H9 (cell line): ENCODE measurements at regions not wholly inside any gene's neighbourhood (a gene's known extent, or its start where the extent isn't known, plus 50 kb on each side); places are given as distances from the start of the nearest gene placed in this dataset.

Experiments
- DNase-seq: peaks from one replicate; pipeline ENCODE4 v3.0.0-alpha.2; 2017
- H2AFZ ChIP-seq: one replicate; pipeline ENCODE4 v1.6.1; 2013; ENCODE audit warnings: mild to moderate bottlenecking, low read length, control low read depth, moderate library complexity
- H2AK5ac ChIP-seq: 2 replicates; pipeline ENCODE4 v1.6.1; 2013; ENCODE audit warnings: low read length, control low read depth, mixed read lengths; ENCODE audit not compliant: insufficient read length
- H2BK120ac ChIP-seq: one replicate; pipeline ENCODE4 v1.6.1; 2013; ENCODE audit warnings: low read depth, mild to moderate bottlenecking, low read length, control low read depth, inconsistent platforms; ENCODE audit not compliant: poor library complexity, severe bottlenecking
- H2BK12ac ChIP-seq: 2 replicates; pipeline ENCODE4 v1.6.1; 2013; ENCODE audit warnings: low read length, control low read depth, mixed read lengths, low read depth; ENCODE audit not compliant: insufficient read length
- H2BK15ac ChIP-seq: 2 replicates; pipeline ENCODE4 v1.6.1; 2013; ENCODE audit warnings: low read depth, low read length, control low read depth
- H2BK20ac ChIP-seq: one replicate; pipeline ENCODE4 v1.6.1; 2013; ENCODE audit warnings: low read depth, mild to moderate bottlenecking, low read length, control low read depth, inconsistent platforms; ENCODE audit not compliant: poor library complexity, severe bottlenecking
- H2BK5ac ChIP-seq: 2 replicates; pipeline ENCODE4 v1.6.1; 2013; ENCODE audit warnings: low read length, control low read depth, mixed read lengths; ENCODE audit not compliant: insufficient read length
- H3K14ac ChIP-seq: 2 replicates; pipeline ENCODE4 v1.6.1; 2013; ENCODE audit warnings: low read length, control low read depth; ENCODE audit not compliant: insufficient read depth
- H3K18ac ChIP-seq: 2 replicates; pipeline ENCODE4 v1.6.1; 2013; ENCODE audit warnings: low read depth, mild to moderate bottlenecking, mixed read lengths, low read length, control low read depth; ENCODE audit not compliant: insufficient read length
- H3K23ac ChIP-seq: 2 replicates; pipeline ENCODE4 v1.6.1; 2013; ENCODE audit warnings: low read length, control low read depth, mixed read lengths, low read depth; ENCODE audit not compliant: insufficient read length
- H3K23me2 ChIP-seq: 2 replicates; pipeline ENCODE4 v1.6.1; 2013; ENCODE audit warnings: low read depth, mild to moderate bottlenecking, mixed read lengths, low read length, control low read depth; ENCODE audit not compliant: insufficient read length, poor library complexity, severe bottlenecking
- H3K27ac ChIP-seq: 2 replicates; pipeline ENCODE4 v1.5.1; 2013; ENCODE audit warnings: low read length, control low read depth, mixed read lengths, low read depth; ENCODE audit not compliant: insufficient read length
- H3K27me3 ChIP-seq: 2 replicates; pipeline ENCODE4 v1.6.1; 2013; ENCODE audit warnings: low read length, control low read depth, inconsistent platforms; ENCODE audit not compliant: insufficient read depth
- H3K4ac ChIP-seq: 2 replicates; pipeline ENCODE4 v1.6.1; 2013; ENCODE audit warnings: low read depth, mild to moderate bottlenecking, control low read depth, inconsistent platforms, low read length, moderate library complexity
- H3K4me1 ChIP-seq: 2 replicates; pipeline ENCODE4 v1.6.1; 2013; ENCODE audit warnings: low read length, control low read depth, inconsistent platforms; ENCODE audit not compliant: insufficient read depth
- H3K4me2 ChIP-seq: 2 replicates; pipeline ENCODE4 v1.6.1; 2013; ENCODE audit warnings: low read length, control low read depth, mixed read lengths; ENCODE audit not compliant: insufficient read length, insufficient read depth
- H3K56ac ChIP-seq: 2 replicates; pipeline ENCODE4 v1.6.1; 2013; ENCODE audit warnings: low read depth, mild to moderate bottlenecking, mixed read lengths, low read length, control low read depth; ENCODE audit not compliant: insufficient read length
- H3K79me1 ChIP-seq: 2 replicates; pipeline ENCODE4 v1.6.1; 2013; ENCODE audit warnings: low read depth, mild to moderate bottlenecking, moderate library complexity, low read length, control low read depth, inconsistent platforms; ENCODE audit not compliant: insufficient read depth, poor library complexity, severe bottlenecking
- H3K79me2 ChIP-seq: 2 replicates; pipeline ENCODE4 v1.6.1; 2013; ENCODE audit warnings: low read length, control low read depth, inconsistent platforms; ENCODE audit not compliant: insufficient read depth
- H3K9ac ChIP-seq: 2 replicates; pipeline ENCODE4 v1.6.1; 2013; ENCODE audit warnings: low read length, control low read depth, mixed read lengths; ENCODE audit not compliant: insufficient read length; ENCODE audit errors: extremely low read depth
- H3K9me3 ChIP-seq: one replicate; pipeline ENCODE4 v1.6.1; 2013; ENCODE audit warnings: low read depth, low read length, inconsistent platforms; ENCODE audit not compliant: control insufficient read depth
- H3T11ph ChIP-seq: one replicate; pipeline ENCODE4 v1.6.1; 2013; ENCODE audit warnings: mild to moderate bottlenecking, low read length, control low read depth, inconsistent platforms
- H4K20me1 ChIP-seq: one replicate; pipeline ENCODE4 v1.6.1; 2013; ENCODE audit not compliant: control insufficient read depth, insufficient read length, insufficient read depth
- H4K5ac ChIP-seq: 2 replicates; pipeline ENCODE4 v1.6.1; 2013; ENCODE audit warnings: low read depth, mild to moderate bottlenecking, mixed read lengths, low read length, control low read depth; ENCODE audit not compliant: insufficient read length
- H4K8ac ChIP-seq: replicated peaks from 2 replicates; pipeline ENCODE4 v1.6.1; 2013; ENCODE audit warnings: low read length, control low read depth, mixed read lengths, low read depth; ENCODE audit not compliant: insufficient read length
- H4K91ac ChIP-seq: 2 replicates; pipeline ENCODE4 v1.6.1; 2013; ENCODE audit warnings: low read depth, mild to moderate bottlenecking, moderate library complexity, mixed read lengths, low read length, control low read depth; ENCODE audit not compliant: insufficient read length
- H3K27ac Mint-ChIP-seq, 3 experiments: 2 replicates in 2 of 3; 3 replicates in 1 of 3; pipeline ENCODE4 v1.8.0; 2020 to 2021; ENCODE audit warnings: mixed read lengths in 3 of 3, mild to moderate bottlenecking in 1 of 3, moderate library complexity in 1 of 3
- H3K27me3 Mint-ChIP-seq: 2 replicates; pipeline ENCODE4 v1.8.0; 2021; ENCODE audit warnings: low read depth, mild to moderate bottlenecking, moderate library complexity, mixed read lengths
- H3K36me3 Mint-ChIP-seq, 3 experiments: 2 replicates in 2 of 3; 3 replicates in 1 of 3; pipeline ENCODE4 v1.8.0; 2020 to 2021; ENCODE audit warnings: low read depth in 3 of 3, mixed read lengths in 3 of 3; ENCODE audit not compliant: insufficient read depth in 1 of 3
- H3K4me1 Mint-ChIP-seq, 2 experiments: 2 replicates each; pipeline ENCODE4 v1.8.0; 2020; ENCODE audit warnings: mixed read lengths in 2 of 2
- H3K4me3 Mint-ChIP-seq, 2 experiments: 2 replicates in 1 of 2; 3 replicates in 1 of 2; pipeline ENCODE4 v1.8.0; 2020 to 2021; ENCODE audit warnings: mild to moderate bottlenecking in 2 of 2, mixed read lengths in 2 of 2, moderate library complexity in 1 of 2
- H3K9me3 Mint-ChIP-seq, 2 experiments: 2 replicates in 1 of 2; 3 replicates in 1 of 2; pipeline ENCODE4 v1.8.0; 2020; ENCODE audit warnings: mild to moderate bottlenecking in 2 of 2, mixed read lengths in 2 of 2, moderate library complexity in 1 of 2
- CTCF ChIP-seq: fragments of 200-600 bp; sonication (generic); conservative IDR thresholded peaks from 3 replicates; pipeline ENCODE4 v1.8.0; 2021; ENCODE audit warnings: antibody characterized with exemption, mild to moderate bottlenecking
- WGBS: extraction: QIAGEN DNeasy Blood & Tissue Kit; methylation state at CpG from one replicate; pipeline ENCODE4 v1.1.7; 2013; ENCODE audit warnings: missing lambda C conversion rate, low lambda C conversion rate, mixed read lengths; ENCODE audit not compliant: insufficient read length; ENCODE audit errors: extremely low coverage; 5-methylcytosine and 5-hydroxymethylcytosine counted together

- Mint-ChIP-seq H3K27me3 (no peaks in the 10 kb centered on the region; the same call in 1 of the 2 replicates), H3K9me3 (peaks cover 12 to 14% of the 10 kb centered on the region in 2 experiments; a peak in 4 of 5 replicates), H3K36me3 (peaks cover 0 to 8% (median 0%) of the 10 kb centered on the region in 3 experiments; a peak in 3 of 7 replicates), H3K27ac (no peak overlapping the region), H3K4me3 (no peak overlapping the region), H3K4me1 (no peaks in the 10 kb centered on the region)
- H3K27ac ChIP-seq = no peak overlapping the region
- no peak overlapping the region for H3K4me2 ChIP-seq
- no peaks in the 10 kb centered on the region for H4K20me1 ChIP-seq
- H2AK5ac ChIP-seq = no peak overlapping the region
- no peak overlapping the region for H2BK5ac ChIP-seq
- H4K5ac ChIP-seq = no peak overlapping the region
- no peaks in the 10 kb centered on the region for H3K4me1 ChIP-seq
- no peak overlapping the region for H4K91ac ChIP-seq
- no peaks in the 10 kb centered on the region for H3K79me2 ChIP-seq
- no peak for TF ChIP-seq CTCF
- no peaks in the 10 kb centered on the region for H3K27me3 ChIP-seq
- H4K8ac ChIP-seq = no peak overlapping the region
- no peak overlapping the region for H3K23ac ChIP-seq
- DNase-seq = no peak
- no peak overlapping the region for H3K18ac ChIP-seq
- no peak overlapping the region for H3K56ac ChIP-seq
- WGBS = no CpG with 5 or more reads among the region's 8 CpGs
- H3K14ac ChIP-seq = no peak overlapping the region
- H2BK12ac ChIP-seq = no peak overlapping the region
- H2AFZ ChIP-seq = no peak overlapping the region
- H3K9me3 ChIP-seq = no peaks in the 10 kb centered on the region
- H3K79me1 ChIP-seq = no peaks in the 10 kb centered on the region
- no peak overlapping the region for H2BK15ac ChIP-seq
- H3T11ph ChIP-seq = no peak overlapping the region
- H2BK120ac ChIP-seq = no peak overlapping the region
- H3K23me2 ChIP-seq = no peaks in the 10 kb centered on the region
- H3K9ac ChIP-seq = no peak overlapping the region
- no peak overlapping the region for H3K4ac ChIP-seq
- H2BK20ac ChIP-seq = no peak overlapping the region
Observed at GRCh38 chr11:56846631-56847576, 98.4 kb upstream of the OR9G4 start.
